Keratinocyte (primary cell): ENCODE measurements at regions not wholly inside any gene's neighbourhood (a gene's known extent, or its start where the extent isn't known, plus 50 kb on each side); places are given as distances from the start of the nearest gene placed in this dataset.
A peak's percentile ranks its signal among the peaks of the same experiment; 100 is the strongest.

Experiments used
- DNase-seq: peaks from one replicate; pipeline ENCODE4 v3.0.0-alpha.2; 2011; ENCODE audit warnings: low read depth, missing footprints, low spot score
- FAIRE-seq: peaks from 2 replicates; lab custom pipeline; 2011; peaks lifted over from hg19 to GRCh38; lab: Jason Lieb, UNC
- H2AFZ ChIP-seq: 2 replicates; pipeline ENCODE4 v1.6.0; 2012; ENCODE audit warnings: low read length, control low read depth, inconsistent platforms; ENCODE audit not compliant: control insufficient read depth
- H3K27ac ChIP-seq: 2 replicates; pipeline ENCODE4 v1.5.1; 2011; ENCODE audit warnings: low read length; ENCODE audit not compliant: control insufficient read depth, insufficient read depth
- H3K27me3 ChIP-seq: 3 replicates; pipeline ENCODE4 v1.6.0; 2011; ENCODE audit warnings: low read length; ENCODE audit not compliant: control insufficient read depth, insufficient read depth; ENCODE audit errors: extremely low read depth
- H3K36me3 ChIP-seq, 2 experiments: 2 replicates in 1 of 2; 3 replicates in 1 of 2; pipeline ENCODE4 v1.5.1; 2011; ENCODE audit warnings: low read length in 2 of 2, mild to moderate bottlenecking in 1 of 2; ENCODE audit not compliant: control insufficient read depth in 2 of 2, insufficient read depth in 2 of 2; ENCODE audit errors: extremely low read depth in 1 of 2
- H3K4me1 ChIP-seq: 3 replicates; pipeline ENCODE4 v1.5.1; 2011; ENCODE audit warnings: low read length; ENCODE audit not compliant: control insufficient read depth, insufficient read depth; ENCODE audit errors: extremely low read depth
- H3K4me2 ChIP-seq: 3 replicates; pipeline ENCODE4 v1.6.0; 2011; ENCODE audit warnings: low read depth, low read length; ENCODE audit not compliant: control insufficient read depth, insufficient read depth; ENCODE audit errors: extremely low read depth
- H3K4me3 ChIP-seq, 3 experiments: fragments of 200-600 bp in 1 of 3; sonication (generic) in 1 of 3; 2 replicates in 2 of 3; 3 replicates in 1 of 3; pipeline ENCODE4 v1.5.1; 2011 to 2016; ENCODE audit warnings: low read length in 3 of 3, mild to moderate bottlenecking in 3 of 3, control low read depth in 2 of 3, inconsistent platforms in 1 of 3, low read depth in 1 of 3, mixed read lengths in 1 of 3, mixed run types in 1 of 3, moderate library complexity in 1 of 3; ENCODE audit not compliant: control insufficient read depth in 2 of 3, insufficient read depth in 2 of 3; ENCODE audit errors: extremely low read depth in 1 of 3
- H3K79me2 ChIP-seq: 2 replicates; pipeline ENCODE4 v1.6.0; 2012; ENCODE audit warnings: low read length; ENCODE audit not compliant: control insufficient read depth, insufficient read depth
- H3K9ac ChIP-seq: 3 replicates; pipeline ENCODE4 v1.6.0; 2011; ENCODE audit warnings: low read length; ENCODE audit not compliant: control insufficient read depth, insufficient read depth; ENCODE audit errors: extremely low read depth
- H3K9me1 ChIP-seq: 3 replicates; pipeline ENCODE4 v1.6.0; 2011; ENCODE audit warnings: low read length; ENCODE audit not compliant: control insufficient read depth, insufficient read depth; ENCODE audit errors: extremely low read depth
- H3K9me3 ChIP-seq: 2 replicates; pipeline ENCODE4 v1.5.1; 2012; ENCODE audit warnings: low read depth, low read length; ENCODE audit not compliant: control insufficient read depth
- H4K20me1 ChIP-seq: 3 replicates; pipeline ENCODE4 v1.6.0; 2011; ENCODE audit warnings: low read length; ENCODE audit not compliant: control insufficient read depth, insufficient read depth; ENCODE audit errors: extremely low read depth
- CTCF ChIP-seq, 3 experiments: IDR thresholded peaks in 1 of 3; conservative IDR thresholded peaks in 1 of 3; optimal IDR thresholded peaks in 1 of 3; 2 replicates in 2 of 3; 3 replicates in 1 of 3; pipeline versions ENCODE3 to v1.5.1; 2011; ENCODE audit warnings: low read length in 3 of 3, mild to moderate bottlenecking in 3 of 3, moderate library complexity in 2 of 3, control low read depth in 1 of 3, inconsistent platforms in 1 of 3; ENCODE audit not compliant: insufficient read depth in 2 of 3; ENCODE audit errors: extremely low read depth in 1 of 3
- EZH2 ChIP-seq: IDR thresholded peaks from one replicate; pipeline ENCODE4 v1.6.1; 2012; ENCODE audit warnings: inconsistent platforms, mild to moderate bottlenecking, low read length, moderate library complexity
- dilution Hi-C: fragments of 300-500 bp; cut with MboI; formaldehyde crosslinking; loops from one replicate; pipeline ENCODE4 v1.7.0; 2020; ENCODE audit warnings: low sequenced_read_pairs; ENCODE audit not compliant: extremely low pct_ligation_motif_present

GRCh38 chrX:22520128-22520828 is 247.6 kb downstream of the CBLL2 start:
- peak overlapping the region; percentile 55 for H3K27ac ChIP-seq
- H2AFZ ChIP-seq, result peak overlapping the region; percentile 4
- H4K20me1 ChIP-seq, result no peaks in the 10 kb centered on the region
- DNase-seq (peak; percentile 32), FAIRE-seq (peak; percentile 77)
- H3K4me1 ChIP-seq, result peaks cover 11% of the 10 kb centered on the region
- H3K79me2 ChIP-seq, result no peaks in the 10 kb centered on the region
- H3K36me3 ChIP-seq, result no peaks in the 10 kb centered on the region
- H3K4me2 ChIP-seq, result no peak overlapping the region
- no peak overlapping the region for H3K4me3 ChIP-seq
- peaks cover 8% of the 10 kb centered on the region for H3K9me3 ChIP-seq
- H3K9me1 ChIP-seq, result no peaks in the 10 kb centered on the region
- TF ChIP-seq EZH2, result no peak
- TF ChIP-seq CTCF (optimal IDR thresholded peaks at IDR 0.05 in 1 of 3, IDR thresholded peaks at IDR 0.05 in 1 of 3, conservative IDR thresholded peaks at IDR 0.05 in 1 of 3; ENCODE audit: extremely low read depth in 1 of 3, insufficient read depth in 2 of 3, low read length in 3 of 3), result no peak
- no peak overlapping the region for H3K9ac ChIP-seq
- dilution Hi-C loops, result no loop called here
- H3K27me3 ChIP-seq, result no peaks in the 10 kb centered on the region

GRCh38 chrX:22526339-22526738 is 253.6 kb downstream of the CBLL2 start:
- Histone ChIP-seq H3K4me1 (peaks cover 4% of the 10 kb centered on the region), H4K20me1 (no peaks in the 10 kb centered on the region), H3K79me2 (no peaks in the 10 kb centered on the region), H2AFZ (no peak overlapping the region), H3K9me3 (peaks cover 6% of the 10 kb centered on the region), H3K27ac (peak overlapping the region; percentile 91), H3K27me3 (no peaks in the 10 kb centered on the region), H3K4me3 (no peak overlapping the region), H3K36me3 (no peaks in the 10 kb centered on the region), H3K9me1 (no peaks in the 10 kb centered on the region), H3K4me2 (peak overlapping the region; percentile 20), H3K9ac (peak overlapping the region; percentile 17)
- peak; percentile 93 for FAIRE-seq
- DNase-seq, result peak; percentile 52
- TF ChIP-seq CTCF (optimal IDR thresholded peaks at IDR 0.05 in 1 of 3, IDR thresholded peaks at IDR 0.05 in 1 of 3, conservative IDR thresholded peaks at IDR 0.05 in 1 of 3; ENCODE audit: extremely low read depth in 1 of 3, insufficient read depth in 2 of 3, low read length in 3 of 3), result no peak
- no peak for TF ChIP-seq EZH2
- dilution Hi-C loops, result no loop called here
